Thyroid gland (tissue), 4 donors: ENCODE measurements at regions not wholly inside any gene's neighbourhood (a gene's known extent, or its start where the extent isn't known, plus 50 kb on each side); places are given as distances from the start of the nearest gene placed in this dataset.

Source experiments
- CTCF ChIP-seq, 6 experiments: fragments of 200-600 bp in 3 of 6; fragments of 450-650 bp in 3 of 6; sonication (generic) in 3 of 6; IDR thresholded peaks; one replicate each; pipeline ENCODE4 v1.5.1; 2016 to 2019; ENCODE audit warnings: antibody characterized with exemption in 6 of 6, mild to moderate bottlenecking in 2 of 6, inconsistent platforms in 1 of 6, moderate library complexity in 1 of 6
- POLR2A ChIP-seq, 2 donors: fragments of 450-650 bp; IDR thresholded peaks; one replicate each; pipeline ENCODE4 v1.6.1; 2017; ENCODE audit warnings: antibody characterized with exemption in 2 of 2, mild to moderate bottlenecking in 2 of 2, moderate library complexity in 1 of 2

GRCh38 chr2:235244255-235245220 is 249.3 kb upstream of the AGAP1 start:
- no peak for TF ChIP-seq CTCF (IDR thresholded peaks at IDR 0.05)
- no peak for TF ChIP-seq POLR2A (IDR thresholded peaks at IDR 0.05)
